ENCODE measurements at regions not wholly inside any gene's neighbourhood (a gene's known extent, or its start where the extent isn't known, plus 50 kb on each side); places are given as distances from the start of the nearest gene placed in this dataset.

- peak; percentile 39 for DNase-seq (ENCODE audit: extremely low read depth, low read depth)
- no peak for TF ChIP-seq CTCF (IDR thresholded peaks at IDR 0.05; ENCODE audit: low read depth, low read length)
Observed at GRCh38 chr9:87115785-87116184, 168.5 kb upstream of the GAS1 start.

DNA sequence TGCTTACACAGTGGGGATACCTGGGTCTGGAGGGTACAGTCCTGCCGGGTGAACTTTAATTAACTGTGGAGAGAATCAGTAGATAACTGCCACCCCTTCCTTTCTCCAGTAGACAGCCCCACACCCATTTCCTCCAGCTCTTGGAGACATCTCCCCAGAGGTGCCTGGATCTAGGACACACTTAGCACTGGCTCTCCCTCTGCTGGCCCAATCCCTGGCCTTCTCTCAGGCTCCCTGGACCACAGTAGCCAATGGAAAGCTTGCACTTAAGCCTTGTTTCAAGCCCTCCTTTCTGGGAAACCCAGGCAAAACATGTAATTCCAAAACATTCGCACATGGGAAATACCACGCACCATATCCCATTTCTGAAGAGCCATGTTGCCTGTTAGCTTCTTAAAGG is 169.2 kb upstream of the GAS1 start:
- no peak for DNase-seq (ENCODE audit: extremely low read depth, low read depth)
- TF ChIP-seq CTCF (IDR thresholded peaks at IDR 0.05; ENCODE audit: low read depth, low read length) = no peak

DNA sequence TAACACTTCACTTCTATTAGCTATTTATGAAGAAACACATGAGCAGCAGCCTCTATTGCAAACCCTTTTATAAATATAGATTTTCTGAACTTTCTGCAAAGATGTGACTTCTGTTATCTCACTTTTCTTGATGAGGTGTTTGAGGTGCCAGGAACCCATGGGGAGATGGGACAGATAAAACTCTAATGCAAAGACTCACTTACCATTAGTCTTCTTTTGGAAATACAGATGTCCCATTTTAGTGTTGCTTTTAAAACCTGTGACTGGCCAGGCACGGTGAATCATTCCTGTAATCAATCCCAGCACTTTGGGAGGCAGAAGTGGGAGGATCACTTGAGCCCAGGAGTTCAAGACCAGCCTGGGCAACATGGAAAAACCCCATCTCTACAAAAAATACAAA is 171.3 kb upstream of the GAS1 start:
- TF ChIP-seq CTCF (IDR thresholded peaks at IDR 0.05; ENCODE audit: low read depth, low read length) = no peak
- DNase-seq (ENCODE audit: extremely low read depth, low read depth) = no peak

- TF ChIP-seq CTCF (IDR thresholded peaks at IDR 0.05; ENCODE audit: low read depth, low read length) = no peak
- DNase-seq (ENCODE audit: extremely low read depth, low read depth) = peak; percentile 64
Observed at GRCh38 chr9:87119328-87119881, 172.1 kb upstream of the GAS1 start.

- no peak for TF ChIP-seq CTCF (IDR thresholded peaks at IDR 0.05; ENCODE audit: low read depth, low read length)
Observed at GRCh38 chr9:87120610-87121009, 173.3 kb upstream of the GAS1 start.

DNA sequence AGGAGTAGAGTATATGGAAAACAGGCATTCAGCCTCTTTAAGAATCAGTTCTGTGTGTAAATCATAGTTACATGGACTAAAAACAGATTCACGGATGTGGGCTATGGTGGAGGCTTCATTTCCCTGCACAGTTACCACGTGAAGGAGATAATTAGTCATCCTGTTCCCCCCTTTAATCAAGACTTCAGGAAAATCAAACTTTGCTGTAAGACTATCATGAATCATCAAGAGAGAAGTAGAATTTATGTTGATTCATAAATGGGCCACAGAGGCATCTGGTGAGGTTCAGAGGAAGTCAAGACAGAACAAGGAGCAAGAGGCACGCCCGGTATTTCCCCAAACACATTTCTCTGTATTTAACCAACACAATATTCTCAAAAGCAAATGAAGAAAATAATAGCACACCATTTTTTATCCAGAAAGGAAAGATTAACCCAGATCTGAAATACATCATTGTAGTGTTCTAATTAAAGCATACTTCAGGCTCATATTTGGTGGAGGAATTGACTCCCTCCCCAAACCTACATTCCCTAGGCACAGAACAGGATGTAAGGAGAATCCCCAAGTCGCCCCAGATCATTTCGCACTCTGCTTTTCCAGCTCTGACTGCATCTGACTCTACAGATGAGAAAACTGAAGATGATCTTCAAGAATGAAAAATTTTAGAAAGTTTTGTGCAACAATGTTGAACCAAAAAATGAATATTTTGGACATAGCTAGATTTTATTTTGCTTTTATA is 175.8 kb upstream of the GAS1 start:
- no peak for TF ChIP-seq CTCF (IDR thresholded peaks at IDR 0.05; ENCODE audit: low read depth, low read length)
- peak; percentile 55 for DNase-seq (ENCODE audit: extremely low read depth, low read depth)

More at GRCh38 chr9:87120610-87121009, 173.3 kb upstream of the GAS1 start:
- DNase-seq (ENCODE audit: extremely low read depth, low read depth) = no peak

- TF ChIP-seq CTCF (IDR thresholded peaks at IDR 0.05; ENCODE audit: low read depth, low read length) = no peak
Observed at GRCh38 chr9:87123830-87124229, 176.5 kb upstream of the GAS1 start.

More at GRCh38 chr9:87123830-87124229, 176.5 kb upstream of the GAS1 start:
- DNase-seq (ENCODE audit: extremely low read depth, low read depth) = no peak

Measured in AG09319 (cell line).